Astrocyte (in vitro differentiated cells and primary cell): ENCODE measurements at regions not wholly inside any gene's neighbourhood (a gene's known extent, or its start where the extent isn't known, plus 50 kb on each side); places are given as distances from the start of the nearest gene placed in this dataset.

Experiments used
- EZH2 ChIP-seq: IDR thresholded peaks from 2 replicates; pipeline ENCODE4 v1.6.1; 2012; ENCODE audit warnings: mild to moderate bottlenecking, low read length, inconsistent platforms; ENCODE audit not compliant: insufficient read depth
- TF ChIP-seq, protein P1 (sequence below): IDR thresholded peaks from 2 replicates; pipeline ENCODE4 v1.5.1; 2011; ENCODE audit warnings: low read depth, mild to moderate bottlenecking, inconsistent platforms, low read length, moderate library complexity; ENCODE audit not compliant: insufficient read depth

DNA sequence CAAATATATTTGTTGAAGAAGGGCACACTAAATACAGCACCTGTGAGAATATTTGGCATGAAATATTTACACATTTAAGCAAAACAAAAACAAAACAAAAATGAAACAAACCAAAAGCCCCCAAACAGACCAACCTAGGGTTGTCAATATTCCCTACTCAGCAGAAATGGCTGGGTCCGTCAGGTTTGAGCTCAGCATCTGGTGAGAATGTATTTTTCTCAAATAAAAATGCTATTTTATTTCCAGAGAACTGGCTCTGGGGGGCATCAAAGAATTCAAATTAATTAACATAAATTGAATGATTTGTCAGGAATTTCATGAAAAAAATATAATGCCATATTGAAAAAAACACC is 142.8 kb upstream of the COL5A1 start:
- no peak for TF ChIP-seq EZH2
- TF ChIP-seq, protein P1, sequence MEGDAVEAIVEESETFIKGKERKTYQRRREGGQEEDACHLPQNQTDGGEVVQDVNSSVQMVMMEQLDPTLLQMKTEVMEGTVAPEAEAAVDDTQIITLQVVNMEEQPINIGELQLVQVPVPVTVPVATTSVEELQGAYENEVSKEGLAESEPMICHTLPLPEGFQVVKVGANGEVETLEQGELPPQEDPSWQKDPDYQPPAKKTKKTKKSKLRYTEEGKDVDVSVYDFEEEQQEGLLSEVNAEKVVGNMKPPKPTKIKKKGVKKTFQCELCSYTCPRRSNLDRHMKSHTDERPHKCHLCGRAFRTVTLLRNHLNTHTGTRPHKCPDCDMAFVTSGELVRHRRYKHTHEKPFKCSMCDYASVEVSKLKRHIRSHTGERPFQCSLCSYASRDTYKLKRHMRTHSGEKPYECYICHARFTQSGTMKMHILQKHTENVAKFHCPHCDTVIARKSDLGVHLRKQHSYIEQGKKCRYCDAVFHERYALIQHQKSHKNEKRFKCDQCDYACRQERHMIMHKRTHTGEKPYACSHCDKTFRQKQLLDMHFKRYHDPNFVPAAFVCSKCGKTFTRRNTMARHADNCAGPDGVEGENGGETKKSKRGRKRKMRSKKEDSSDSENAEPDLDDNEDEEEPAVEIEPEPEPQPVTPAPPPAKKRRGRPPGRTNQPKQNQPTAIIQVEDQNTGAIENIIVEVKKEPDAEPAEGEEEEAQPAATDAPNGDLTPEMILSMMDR: no peak
